K562 (cell line): ENCODE measurements at regions not wholly inside any gene's neighbourhood (a gene's known extent, or its start where the extent isn't known, plus 50 kb on each side); places are given as distances from the start of the nearest gene placed in this dataset.

ENCODE experiments used
- CHD7 ChIP-seq: fragments of 200-600 bp; sonication (generic); IDR thresholded peaks from one replicate; pipeline ENCODE4 v1.6.1; 2012; ENCODE audit warnings: mild to moderate bottlenecking, low read depth, low read length, inconsistent platforms
- CSDE1 ChIP-seq, 2 experiments: fragments of 450-650 bp; IDR thresholded peaks; 2 replicates each; pipeline ENCODE4 v1.6.1; 2016; ENCODE audit warnings: mild to moderate bottlenecking in 1 of 2
- DIDO1 ChIP-seq: fragments of 450-650 bp; IDR thresholded peaks from 2 replicates; pipeline ENCODE4 v1.6.1; 2016; ENCODE audit warnings: low read depth, missing biosample characterization, missing genetic modification characterization
- FIP1L1 ChIP-seq: fragments of 200-400 bp; formaldehyde crosslinking; IDR thresholded peaks from 2 replicates; pipeline ENCODE4 v1.6.1; 2018; ENCODE audit warnings: mild to moderate bottlenecking, low read depth, low read length; ENCODE audit not compliant: poor library complexity, severe bottlenecking
- MTA2 ChIP-seq: fragments of 450-650 bp; IDR thresholded peaks from 2 replicates; pipeline ENCODE4 v1.6.1; 2016; ENCODE audit warnings: low read depth
- NR3C1 ChIP-seq: sonication (generic); formaldehyde crosslinking; IDR thresholded peaks from 2 replicates; pipeline ENCODE4 v1.8.1; 2022; ENCODE audit warnings: missing genetic modification reagents
- PHTF2 ChIP-seq: fragments of 250-450 bp; sonication (Bioruptor Pico); IDR thresholded peaks from 2 replicates; pipeline ENCODE4 v1.5.0; 2021; ENCODE audit warnings: mild to moderate bottlenecking
- SETDB1 ChIP-seq: IDR thresholded peaks from one replicate; pipeline ENCODE4 v1.6.1; 2012; ENCODE audit warnings: low read length, control low read depth, inconsistent platforms
- ZBED1 ChIP-seq: IDR thresholded peaks from 2 replicates; pipeline ENCODE4 v1.6.1; 2014
- ZKSCAN8 ChIP-seq: fragments of 200-800 bp; sonication (Bioruptor generic); IDR thresholded peaks from 2 replicates; pipeline ENCODE4 v1.6.1; 2016; ENCODE audit warnings: missing genetic modification characterization, missing compliant biosample characterization
- ZNF445 ChIP-seq: fragments of 250-450 bp; sonication (Bioruptor Pico); IDR thresholded peaks from 2 replicates; pipeline ENCODE4 v1.4.0; 2020; ENCODE audit warnings: low read depth, mild to moderate bottlenecking, moderate library complexity
- ZNF583 ChIP-seq: fragments of 250-450 bp; sonication (Bioruptor Pico); IDR thresholded peaks from 2 replicates; pipeline ENCODE4 v1.4.0; 2020
- TF ChIP-seq, protein P1 (sequence below), 2 experiments: fragments of 150-350 bp in 1 of 2; IDR thresholded peaks; 2 replicates each; pipeline ENCODE4 v1.6.1; 2012 to 2016; ENCODE audit warnings: low read depth in 2 of 2, low read length in 2 of 2, mild to moderate bottlenecking in 1 of 2, moderate library complexity in 1 of 2
- TF ChIP-seq, protein P2 (sequence below): fragments of 450-650 bp; IDR thresholded peaks from 2 replicates; pipeline ENCODE4 v1.6.1; 2016; ENCODE audit warnings: low read depth, mild to moderate bottlenecking, moderate library complexity

DNA sequence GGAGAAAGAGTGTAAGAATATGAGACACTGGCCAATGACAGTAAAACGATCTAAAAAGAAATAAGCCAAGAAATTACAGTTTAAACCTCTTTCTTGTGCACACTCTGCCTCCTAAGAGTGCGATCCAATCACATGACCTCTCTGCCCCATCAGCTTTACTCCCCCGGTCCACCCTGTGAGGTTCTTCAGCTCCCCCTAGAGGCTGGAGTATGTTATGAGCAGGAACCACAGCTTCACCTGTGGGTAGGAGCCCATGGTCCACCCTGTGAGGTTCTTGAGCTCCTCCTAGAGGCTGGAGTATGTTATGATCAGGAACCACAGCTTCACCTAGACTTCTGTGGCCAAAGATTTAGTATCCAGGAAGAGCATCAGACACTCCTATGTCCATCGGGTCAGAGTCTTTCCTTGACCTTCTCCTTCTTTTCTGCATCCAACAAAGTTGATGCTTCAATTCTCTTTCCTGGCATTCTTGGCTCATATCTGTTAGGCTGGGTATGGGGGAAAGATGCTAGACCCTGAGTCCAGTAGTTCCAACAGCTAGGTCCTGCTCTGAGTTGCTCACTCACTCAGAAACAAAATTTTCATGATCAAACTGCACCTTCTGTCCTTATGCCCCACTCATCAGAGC, 164.0 kb downstream of the MINAR1 start (continued):
- TF ChIP-seq, protein P1, sequence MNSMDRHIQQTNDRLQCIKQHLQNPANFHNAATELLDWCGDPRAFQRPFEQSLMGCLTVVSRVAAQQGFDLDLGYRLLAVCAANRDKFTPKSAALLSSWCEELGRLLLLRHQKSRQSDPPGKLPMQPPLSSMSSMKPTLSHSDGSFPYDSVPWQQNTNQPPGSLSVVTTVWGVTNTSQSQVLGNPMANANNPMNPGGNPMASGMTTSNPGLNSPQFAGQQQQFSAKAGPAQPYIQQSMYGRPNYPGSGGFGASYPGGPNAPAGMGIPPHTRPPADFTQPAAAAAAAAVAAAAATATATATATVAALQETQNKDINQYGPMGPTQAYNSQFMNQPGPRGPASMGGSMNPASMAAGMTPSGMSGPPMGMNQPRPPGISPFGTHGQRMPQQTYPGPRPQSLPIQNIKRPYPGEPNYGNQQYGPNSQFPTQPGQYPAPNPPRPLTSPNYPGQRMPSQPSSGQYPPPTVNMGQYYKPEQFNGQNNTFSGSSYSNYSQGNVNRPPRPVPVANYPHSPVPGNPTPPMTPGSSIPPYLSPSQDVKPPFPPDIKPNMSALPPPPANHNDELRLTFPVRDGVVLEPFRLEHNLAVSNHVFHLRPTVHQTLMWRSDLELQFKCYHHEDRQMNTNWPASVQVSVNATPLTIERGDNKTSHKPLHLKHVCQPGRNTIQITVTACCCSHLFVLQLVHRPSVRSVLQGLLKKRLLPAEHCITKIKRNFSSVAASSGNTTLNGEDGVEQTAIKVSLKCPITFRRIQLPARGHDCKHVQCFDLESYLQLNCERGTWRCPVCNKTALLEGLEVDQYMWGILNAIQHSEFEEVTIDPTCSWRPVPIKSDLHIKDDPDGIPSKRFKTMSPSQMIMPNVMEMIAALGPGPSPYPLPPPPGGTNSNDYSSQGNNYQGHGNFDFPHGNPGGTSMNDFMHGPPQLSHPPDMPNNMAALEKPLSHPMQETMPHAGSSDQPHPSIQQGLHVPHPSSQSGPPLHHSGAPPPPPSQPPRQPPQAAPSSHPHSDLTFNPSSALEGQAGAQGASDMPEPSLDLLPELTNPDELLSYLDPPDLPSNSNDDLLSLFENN (IDR thresholded peaks at IDR 0.05; ENCODE audit: low read depth in 2 of 2, low read length in 2 of 2): no peak
- TF ChIP-seq PHTF2 (no peak), FIP1L1 (no peak), CHD7 (no peak), ZNF445 (no peak), ZNF583 (CRISPR knock-in tag) (no peak), SETDB1 (no peak), NR3C1 (no peak), ZKSCAN8 (no peak), MTA2 (no peak), ZBED1 (no peak), DIDO1 (no peak; the same call in 1 of the 2 replicates), CSDE1 (IDR thresholded peaks at IDR 0.05) (no peak)
- TF ChIP-seq, protein P2, sequence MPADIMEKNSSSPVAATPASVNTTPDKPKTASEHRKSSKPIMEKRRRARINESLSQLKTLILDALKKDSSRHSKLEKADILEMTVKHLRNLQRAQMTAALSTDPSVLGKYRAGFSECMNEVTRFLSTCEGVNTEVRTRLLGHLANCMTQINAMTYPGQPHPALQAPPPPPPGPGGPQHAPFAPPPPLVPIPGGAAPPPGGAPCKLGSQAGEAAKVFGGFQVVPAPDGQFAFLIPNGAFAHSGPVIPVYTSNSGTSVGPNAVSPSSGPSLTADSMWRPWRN: no peak
